Lower leg skin (tissue), 3 donors: ENCODE measurements at regions not wholly inside any gene's neighbourhood (a gene's known extent, or its start where the extent isn't known, plus 50 kb on each side); places are given as distances from the start of the nearest gene placed in this dataset.

ENCODE experiments used
- CTCF ChIP-seq, 3 donors: fragments of 450-650 bp; IDR thresholded peaks; one replicate each; pipeline ENCODE4 v1.5.1; 2016; ENCODE audit warnings: antibody characterized with exemption in 3 of 3, mild to moderate bottlenecking in 3 of 3, moderate library complexity in 2 of 3
- POLR2A ChIP-seq, 2 donors: fragments of 450-650 bp; IDR thresholded peaks; one replicate each; pipeline ENCODE4 v1.6.1; 2016 to 2017; ENCODE audit warnings: antibody characterized with exemption in 2 of 2, mild to moderate bottlenecking in 1 of 2, moderate library complexity in 1 of 2

GRCh38 chr2:134173338-134174016, 80.4 kb upstream of the MGAT5 start:
- TF ChIP-seq CTCF (IDR thresholded peaks at IDR 0.05) = no peak
- TF ChIP-seq POLR2A (IDR thresholded peaks at IDR 0.05) = no peak
